Liver (tissue), 6 donors: ENCODE measurements at regions not wholly inside any gene's neighbourhood (a gene's known extent, or its start where the extent isn't known, plus 50 kb on each side); places are given as distances from the start of the nearest gene placed in this dataset.
"Not testable (repeated sequence)": the region's sequence is repeated elsewhere in the genome, so short reads cannot be mapped to it uniquely, and the experiment has no call there.

Source experiments
- DNase-seq: peaks from one replicate; pipeline ENCODE4 v3.0.0-alpha.2; 2017; ENCODE audit warnings: low spot score
- H3K27ac ChIP-seq, 2 donors: one replicate each; pipeline ENCODE4 v1.7.0; 2013; ENCODE audit warnings: inconsistent platforms in 2 of 2, low read length in 2 of 2, control low read depth in 1 of 2, low read depth in 1 of 2, mild to moderate bottlenecking in 1 of 2
- H3K27me3 ChIP-seq, 4 donors: one replicate each; pipeline versions ENCODE4 v1.6.1 to v1.7.0; 2013; ENCODE audit warnings: low read length in 3 of 4, inconsistent platforms in 1 of 4, mild to moderate bottlenecking in 1 of 4, moderate library complexity in 1 of 4; ENCODE audit not compliant: control insufficient read depth in 4 of 4, insufficient read depth in 4 of 4
- H3K36me3 ChIP-seq, 4 donors: one replicate each; pipeline versions ENCODE4 v1.6.1 to v1.7.0; 2013; ENCODE audit warnings: low read length in 3 of 4, mild to moderate bottlenecking in 3 of 4, low read depth in 1 of 4, moderate library complexity in 1 of 4; ENCODE audit not compliant: control insufficient read depth in 4 of 4, insufficient read depth in 3 of 4
- H3K4me1 ChIP-seq, 4 donors: one replicate each; pipeline versions ENCODE4 v1.6.1 to v1.7.0; 2013; ENCODE audit warnings: low read length in 3 of 4, mild to moderate bottlenecking in 3 of 4, moderate library complexity in 1 of 4; ENCODE audit not compliant: control insufficient read depth in 4 of 4, insufficient read depth in 4 of 4
- H3K4me3 ChIP-seq, 3 donors: one replicate each; pipeline versions ENCODE4 v1.6.1 to v1.7.0; 2013; ENCODE audit warnings: low read length in 3 of 3, control low read depth in 1 of 3, low read depth in 1 of 3, mild to moderate bottlenecking in 1 of 3
- H3K9ac ChIP-seq, 2 donors: one replicate each; pipeline ENCODE4 v1.7.0; 2013; ENCODE audit warnings: low read length in 2 of 2, mild to moderate bottlenecking in 2 of 2, moderate library complexity in 2 of 2, control low read depth in 1 of 2, low read depth in 1 of 2
- H3K9me3 ChIP-seq, 4 donors: one replicate each; pipeline versions ENCODE4 v1.6.1 to v1.7.0; 2013; ENCODE audit warnings: low read length in 3 of 4; ENCODE audit not compliant: control insufficient read depth in 4 of 4
- WGBS: extraction: QIAGEN DNeasy Blood & Tissue Kit; methylation state at CpG from one replicate; pipeline ENCODE4 v1.1.7; 2013; 5-methylcytosine and 5-hydroxymethylcytosine counted together
- donor health status: healthy.
- donor health status: healthy.
- donor health status: healthy.

- not testable (repeated sequence) for H3K27ac ChIP-seq, H3K36me3 ChIP-seq, H3K9ac ChIP-seq, H3K27me3 ChIP-seq, H3K4me3 ChIP-seq, DNase-seq, H3K4me1 ChIP-seq, H3K9me3 ChIP-seq
- WGBS, result 59% methylated on average over 4 of the region's 4 CpGs
Observed at GRCh38 chr16:18213810-18214209, 122.7 kb downstream of the NPIPA8 start.

- H3K27me3 ChIP-seq, H3K36me3 ChIP-seq, H3K9ac ChIP-seq, H3K27ac ChIP-seq, DNase-seq, H3K4me1 ChIP-seq, H3K4me3 ChIP-seq, H3K9me3 ChIP-seq: not testable (repeated sequence)
- 84% methylated on average over 3 of the region's 4 CpGs for WGBS
Observed at GRCh38 chr16:18211505-18211904, 125.0 kb downstream of the NPIPA8 start.

- DNase-seq, H3K4me1 ChIP-seq, H3K9me3 ChIP-seq, H3K27me3 ChIP-seq, H3K36me3 ChIP-seq, H3K4me3 ChIP-seq, H3K27ac ChIP-seq, H3K9ac ChIP-seq: not testable (repeated sequence)
- no CpG with 5 or more reads among the region's 1 CpG for WGBS
Observed at GRCh38 chr16:18204786-18205185, 131.8 kb downstream of the NPIPA8 start.

- not testable (repeated sequence) for H3K27ac ChIP-seq, H3K36me3 ChIP-seq, H3K9me3 ChIP-seq, H3K9ac ChIP-seq, H3K4me3 ChIP-seq, H3K27me3 ChIP-seq, DNase-seq, H3K4me1 ChIP-seq
- 69% methylated on average over 2 of the region's 3 CpGs for WGBS
Observed at GRCh38 chr16:18204309-18204708, 132.2 kb downstream of the NPIPA8 start.

GRCh38 chr16:18201511-18201910 is 135.0 kb downstream of the NPIPA8 start:
- not testable (repeated sequence) for H3K36me3 ChIP-seq, H3K9ac ChIP-seq, H3K4me1 ChIP-seq, H3K27ac ChIP-seq, H3K27me3 ChIP-seq, H3K4me3 ChIP-seq, H3K9me3 ChIP-seq, DNase-seq
- WGBS, result 72% methylated on average over 3 of the region's 3 CpGs

- H3K27ac ChIP-seq, result not testable (repeated sequence)
- 67% methylated on average over 1 of the region's 2 CpGs for WGBS
Observed at GRCh38 chr16:18192389-18192788, 144.1 kb downstream of the NPIPA8 start.

GRCh38 chr16:18190179-18190578 is 146.4 kb downstream of the NPIPA8 start:
- H3K9ac ChIP-seq, H3K4me3 ChIP-seq, H3K36me3 ChIP-seq, H3K27me3 ChIP-seq, H3K9me3 ChIP-seq, DNase-seq, H3K27ac ChIP-seq, H3K4me1 ChIP-seq: not testable (repeated sequence)
- 44% methylated on average over 1 of the region's 8 CpGs for WGBS

More at GRCh38 chr16:18192389-18192788, 144.1 kb downstream of the NPIPA8 start:
- not testable (repeated sequence) for H3K9me3 ChIP-seq, H3K27me3 ChIP-seq, H3K9ac ChIP-seq, H3K36me3 ChIP-seq, DNase-seq, H3K4me3 ChIP-seq, H3K4me1 ChIP-seq

- H3K36me3 ChIP-seq, H3K9ac ChIP-seq, H3K4me1 ChIP-seq, H3K27me3 ChIP-seq, H3K4me3 ChIP-seq, H3K27ac ChIP-seq, DNase-seq, H3K9me3 ChIP-seq: not testable (repeated sequence)
- 80% methylated on average over 7 of the region's 15 CpGs for WGBS
Observed at GRCh38 chr16:18184755-18185154, 151.8 kb downstream of the NPIPA8 start.

- DNase-seq, H3K9ac ChIP-seq, H3K4me1 ChIP-seq, H3K27ac ChIP-seq, H3K27me3 ChIP-seq, H3K4me3 ChIP-seq, H3K9me3 ChIP-seq, H3K36me3 ChIP-seq: not testable (repeated sequence)
- WGBS, result 56% methylated on average over 2 of the region's 6 CpGs
Observed at GRCh38 chr16:18181028-18181427, 155.5 kb downstream of the NPIPA8 start.
